Peyer's patch (tissue), 4 donors: ENCODE measurements at regions not wholly inside any gene's neighbourhood (a gene's known extent, or its start where the extent isn't known, plus 50 kb on each side); places are given as distances from the start of the nearest gene placed in this dataset.

Source experiments
- DNase-seq, 3 donors: peaks; one replicate each; pipeline ENCODE4 v3.0.0-alpha.2; 2017 to 2019
- H3K27ac ChIP-seq, 4 donors: fragments of 200-600 bp; sonication (generic); one replicate each; pipeline ENCODE4 v1.5.1; 2016 to 2019
- H3K27me3 ChIP-seq, 2 donors: fragments of 200-600 bp; sonication (generic); one replicate each; pipeline ENCODE4 v1.5.1; 2019
- H3K36me3 ChIP-seq, 3 donors: fragments of 200-600 bp; sonication (generic); one replicate each; pipeline ENCODE4 v1.5.1; 2016 to 2019
- H3K4me1 ChIP-seq, 4 donors: fragments of 200-600 bp; sonication (generic); one replicate each; pipeline ENCODE4 v1.5.1; 2016 to 2019
- H3K4me3 ChIP-seq, 4 donors: fragments of 200-600 bp; sonication (generic); 1 replicate in 3 of 4; 2 replicates in 1 of 4; pipeline ENCODE4 v1.5.1; 2016 to 2019; ENCODE audit warnings: mild to moderate bottlenecking in 1 of 4
- H3K9me3 ChIP-seq, 4 donors: fragments of 200-600 bp; sonication (generic); one replicate each; pipeline ENCODE4 v1.5.1; 2016 to 2019; ENCODE audit warnings: mild to moderate bottlenecking in 1 of 4
- POLR2A ChIP-seq, 2 donors: fragments of 450-650 bp; IDR thresholded peaks; one replicate each; pipeline ENCODE4 v1.5.1; 2017; ENCODE audit warnings: antibody characterized with exemption in 2 of 2, mild to moderate bottlenecking in 2 of 2, moderate library complexity in 2 of 2
- TF ChIP-seq, protein P1 (sequence below), 6 experiments: fragments of 450-650 bp in 4 of 6; fragments of 200-600 bp in 2 of 6; sonication (generic) in 1 of 6; IDR thresholded peaks; one replicate each; pipeline ENCODE4 v1.5.1; 2017 to 2019; ENCODE audit warnings: antibody characterized with exemption in 6 of 6, mild to moderate bottlenecking in 3 of 6, moderate library complexity in 1 of 6

DNA sequence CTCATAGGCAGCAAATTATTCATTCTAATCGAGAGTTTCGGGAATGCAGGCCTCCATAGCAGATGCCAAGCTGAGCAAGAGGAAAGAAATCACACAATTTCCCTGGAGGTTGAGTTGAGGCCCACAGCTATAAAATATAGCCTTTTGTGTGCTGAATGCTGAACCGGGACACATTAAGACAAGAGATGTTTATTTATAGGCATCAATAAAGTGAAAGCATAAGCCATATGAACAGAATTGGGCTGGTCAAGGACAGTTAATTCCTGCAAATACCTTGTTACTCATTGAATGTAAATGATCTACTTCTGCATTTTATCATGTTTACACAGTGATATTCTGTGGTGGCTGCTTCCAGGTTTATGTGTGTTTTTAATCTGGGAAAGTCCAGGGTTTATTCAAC lies 461.7 kb downstream of the KLF12 start:
- H3K36me3 ChIP-seq = no peaks in the 10 kb centered on the region
- no peak overlapping the region for H3K4me3 ChIP-seq
- DNase-seq = no peak
- H3K9me3 ChIP-seq = no peaks in the 10 kb centered on the region
- H3K4me1 ChIP-seq = peaks cover 0 to 19% (median 2%) of the 10 kb centered on the region in 4 donors
- no peaks in the 10 kb centered on the region for H3K27me3 ChIP-seq
- H3K27ac ChIP-seq = peak overlapping the region in 2 of 4 donors; percentile 45 to 73
- TF ChIP-seq POLR2A (IDR thresholded peaks at IDR 0.05) = no peak
- TF ChIP-seq, protein P1, sequence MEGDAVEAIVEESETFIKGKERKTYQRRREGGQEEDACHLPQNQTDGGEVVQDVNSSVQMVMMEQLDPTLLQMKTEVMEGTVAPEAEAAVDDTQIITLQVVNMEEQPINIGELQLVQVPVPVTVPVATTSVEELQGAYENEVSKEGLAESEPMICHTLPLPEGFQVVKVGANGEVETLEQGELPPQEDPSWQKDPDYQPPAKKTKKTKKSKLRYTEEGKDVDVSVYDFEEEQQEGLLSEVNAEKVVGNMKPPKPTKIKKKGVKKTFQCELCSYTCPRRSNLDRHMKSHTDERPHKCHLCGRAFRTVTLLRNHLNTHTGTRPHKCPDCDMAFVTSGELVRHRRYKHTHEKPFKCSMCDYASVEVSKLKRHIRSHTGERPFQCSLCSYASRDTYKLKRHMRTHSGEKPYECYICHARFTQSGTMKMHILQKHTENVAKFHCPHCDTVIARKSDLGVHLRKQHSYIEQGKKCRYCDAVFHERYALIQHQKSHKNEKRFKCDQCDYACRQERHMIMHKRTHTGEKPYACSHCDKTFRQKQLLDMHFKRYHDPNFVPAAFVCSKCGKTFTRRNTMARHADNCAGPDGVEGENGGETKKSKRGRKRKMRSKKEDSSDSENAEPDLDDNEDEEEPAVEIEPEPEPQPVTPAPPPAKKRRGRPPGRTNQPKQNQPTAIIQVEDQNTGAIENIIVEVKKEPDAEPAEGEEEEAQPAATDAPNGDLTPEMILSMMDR (IDR thresholded peaks at IDR 0.05) = peak in 3 of 6 experiments; percentile 31 to 43 (median 32)

DNA sequence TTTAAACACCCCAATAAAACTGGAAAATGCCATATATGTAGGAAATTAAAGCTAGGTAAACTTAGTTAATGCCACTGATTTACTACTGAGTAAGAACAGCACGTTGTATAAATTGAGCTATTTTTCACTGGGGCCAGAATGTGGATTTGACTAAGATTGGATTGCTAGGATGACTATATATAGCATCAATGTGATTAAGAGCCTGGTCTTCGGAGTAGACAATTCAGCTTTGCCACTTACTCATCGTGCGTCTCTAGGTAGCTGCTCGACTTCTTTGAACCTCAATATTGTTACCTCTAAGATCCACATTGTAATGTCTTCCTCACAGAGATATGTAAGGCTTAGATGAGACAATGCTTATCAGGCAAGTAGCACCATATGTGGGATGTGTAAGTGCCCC lies 462.5 kb downstream of the KLF12 start:
- DNase-seq = no peak
- peak overlapping the region in 2 of 4 donors; percentile 45 to 73 for H3K27ac ChIP-seq
- no peaks in the 10 kb centered on the region for H3K9me3 ChIP-seq

DNA sequence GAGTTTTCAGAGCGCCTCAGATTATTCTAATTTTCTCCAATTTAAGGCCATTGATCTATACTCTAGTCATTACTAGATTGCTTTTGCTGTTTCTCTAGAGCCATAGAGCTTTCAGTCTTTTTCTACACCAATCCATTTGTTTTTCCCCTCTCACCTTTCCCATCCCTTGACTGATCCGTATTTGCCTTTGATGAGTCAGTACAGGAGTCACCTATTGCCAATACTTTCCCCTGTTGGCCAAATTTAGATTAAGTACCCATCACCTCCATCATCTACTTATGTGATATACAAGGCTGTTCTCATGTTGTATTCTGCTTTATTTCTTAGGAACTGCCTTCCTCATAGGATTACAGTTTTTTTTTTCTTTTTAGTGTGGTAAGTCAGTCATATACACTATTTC lies 463.2 kb downstream of the KLF12 start:
- Histone ChIP-seq H3K9me3 (no peaks in the 10 kb centered on the region), H3K4me1 (peaks cover 0 to 18% (median 2%) of the 10 kb centered on the region in 4 donors), H3K36me3 (no peaks in the 10 kb centered on the region), H3K4me3 (no peak overlapping the region), H3K27me3 (no peaks in the 10 kb centered on the region), H3K27ac (no peak overlapping the region)
- TF ChIP-seq, protein P1 (IDR thresholded peaks at IDR 0.05) = no peak
- no peak for TF ChIP-seq POLR2A (IDR thresholded peaks at IDR 0.05)
- no peak for DNase-seq

More for the DNA sequence above, 462.5 kb downstream of the KLF12 start:
- H3K4me1 ChIP-seq = peaks cover 0 to 19% (median 2%) of the 10 kb centered on the region in 4 donors
- H3K36me3 ChIP-seq = no peaks in the 10 kb centered on the region
- TF ChIP-seq POLR2A (IDR thresholded peaks at IDR 0.05) = no peak
- TF ChIP-seq, protein P1 (IDR thresholded peaks at IDR 0.05) = no peak
- H3K4me3 ChIP-seq = no peak overlapping the region
- no peaks in the 10 kb centered on the region for H3K27me3 ChIP-seq

DNA sequence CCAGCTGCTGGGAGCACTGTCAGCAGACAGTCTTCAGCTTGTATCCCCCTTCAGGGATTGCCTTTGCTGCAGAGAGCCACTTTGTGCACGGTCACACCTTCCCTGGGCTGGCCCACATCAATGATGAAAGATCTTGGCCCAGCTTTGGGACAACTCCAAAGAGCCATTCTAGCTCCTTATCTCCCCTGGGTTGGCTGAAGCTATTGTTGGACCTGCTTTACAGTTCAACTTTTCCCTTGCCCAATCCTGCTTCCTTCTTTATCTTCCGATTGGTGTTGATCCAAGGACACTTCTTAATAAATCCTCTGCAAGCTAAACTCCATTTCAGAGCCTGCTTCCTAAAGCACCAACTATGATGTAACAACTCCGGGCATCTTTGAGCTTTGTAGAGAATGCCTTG lies 466.4 kb downstream of the KLF12 start:
- no peak for TF ChIP-seq POLR2A (IDR thresholded peaks at IDR 0.05)
- TF ChIP-seq, protein P1 (IDR thresholded peaks at IDR 0.05) = no peak
- H3K36me3 ChIP-seq = no peaks in the 10 kb centered on the region
- DNase-seq = no peak
- no peaks in the 10 kb centered on the region for H3K27me3 ChIP-seq
- H3K27ac ChIP-seq = no peak overlapping the region
- H3K9me3 ChIP-seq = no peaks in the 10 kb centered on the region
- H3K4me3 ChIP-seq = no peak overlapping the region
- H3K4me1 ChIP-seq = peaks cover 0 to 7% (median 2%) of the 10 kb centered on the region in 4 donors

DNA sequence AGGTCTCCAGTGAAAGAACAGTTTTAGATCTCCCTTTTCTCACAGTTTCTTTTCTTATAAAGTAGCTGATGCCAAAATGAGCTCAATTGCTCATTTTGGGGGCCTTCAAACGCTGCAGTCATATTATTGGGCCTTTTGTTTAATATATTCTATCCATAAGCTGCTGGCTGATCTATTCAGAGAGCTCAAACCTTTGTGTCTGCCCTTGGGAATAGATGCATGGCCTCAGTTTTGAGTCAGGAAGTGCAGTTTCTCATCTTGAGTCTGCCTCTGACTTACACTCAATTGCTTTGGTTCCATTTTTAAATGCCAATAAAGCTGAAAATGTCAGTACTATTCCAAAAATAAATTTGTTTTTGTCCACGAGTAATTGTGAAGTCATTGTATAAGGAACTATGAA lies 468.9 kb downstream of the KLF12 start:
- DNase-seq = no peak
- Histone ChIP-seq H3K27me3 (no peaks in the 10 kb centered on the region), H3K9me3 (no peaks in the 10 kb centered on the region), H3K27ac (no peak overlapping the region), H3K4me3 (no peak overlapping the region), H3K4me1 (no peaks in the 10 kb centered on the region), H3K36me3 (no peaks in the 10 kb centered on the region)
- no peak for TF ChIP-seq POLR2A (IDR thresholded peaks at IDR 0.05)
- TF ChIP-seq, protein P1 (IDR thresholded peaks at IDR 0.05) = no peak

DNA sequence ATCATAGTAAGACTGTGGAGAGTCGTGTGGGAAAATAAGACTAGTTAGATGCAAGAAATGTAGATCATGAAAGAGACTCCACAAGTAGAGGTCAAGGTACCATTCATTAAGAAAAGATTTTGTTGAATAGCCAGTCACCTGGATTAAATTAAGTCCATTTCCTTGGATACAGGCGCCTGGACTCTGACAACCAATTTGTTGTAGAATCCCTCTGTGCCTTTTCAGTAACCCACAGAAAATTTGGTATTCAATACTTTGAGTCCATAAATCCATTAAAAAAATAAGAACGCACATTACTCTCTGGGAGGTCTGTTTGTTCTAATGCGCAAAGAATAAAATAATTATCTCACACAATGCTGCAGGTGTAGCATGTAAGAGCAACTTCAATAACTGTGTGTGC lies 469.4 kb downstream of the KLF12 start:
- no peaks in the 10 kb centered on the region for H3K36me3 ChIP-seq
- no peaks in the 10 kb centered on the region for H3K9me3 ChIP-seq
- no peak for DNase-seq
- H3K4me3 ChIP-seq = no peak overlapping the region
- no peaks in the 10 kb centered on the region for H3K27me3 ChIP-seq
- H3K27ac ChIP-seq = no peak overlapping the region
- no peak for TF ChIP-seq POLR2A (IDR thresholded peaks at IDR 0.05)
- TF ChIP-seq, protein P1 (IDR thresholded peaks at IDR 0.05) = no peak
- no peaks in the 10 kb centered on the region for H3K4me1 ChIP-seq
